BLaER1 treated with 17β-estradiol and CSF1 and Interleukin-3, amounts not matched to agents 10 nM and 100 nM (cell line): ENCODE measurements at regions not wholly inside any gene's neighbourhood (a gene's known extent, or its start where the extent isn't known, plus 50 kb on each side); places are given as distances from the start of the nearest gene placed in this dataset.

Experiments used
- H3K27ac ChIP-seq, 11 experiments: shearing (Covaris generic); formaldehyde crosslinking; 2 replicates each; pipeline ENCODE4 v1.8.1; 2022
- H3K27me3 ChIP-seq, 11 experiments: shearing (Covaris generic); formaldehyde crosslinking; 2 replicates each; pipeline ENCODE4 v1.8.1; 2022
- H3K36me3 ChIP-seq, 11 experiments: shearing (Covaris generic); formaldehyde crosslinking; 2 replicates each; pipeline ENCODE4 v1.8.1; 2022
- H3K4me1 ChIP-seq, 10 experiments: shearing (Covaris generic); formaldehyde crosslinking; 2 replicates each; pipeline ENCODE4 v1.8.1; 2022
- H3K4me2 ChIP-seq, 11 experiments: shearing (Covaris generic); formaldehyde crosslinking; 2 replicates each; pipeline ENCODE4 v1.8.1; 2022
- H3K4me3 ChIP-seq, 10 experiments: shearing (Covaris generic); formaldehyde crosslinking; 2 replicates each; pipeline ENCODE4 v1.8.1; 2022
- H3K9ac ChIP-seq, 11 experiments: shearing (Covaris generic); formaldehyde crosslinking; 2 replicates each; pipeline ENCODE4 v1.8.1; 2022
- H3K9me3 ChIP-seq, 11 experiments: shearing (Covaris generic); formaldehyde crosslinking; replicated peaks in 1 of 11; 2 replicates each; pipeline ENCODE4 v1.8.1; 2022
- H4K20me1 ChIP-seq, 11 experiments: shearing (Covaris generic); formaldehyde crosslinking; 2 replicates each; pipeline ENCODE4 v1.8.1; 2022
- Cebpa-rat ChIP-seq, 11 experiments: shearing (Covaris generic); IDR thresholded peaks; 2 replicates each; pipeline ENCODE4 v1.8.1; 2022

- no peaks in the 10 kb centered on the region for H3K36me3 ChIP-seq
- no peak for TF ChIP-seq Cebpa-rat (IDR thresholded peaks at IDR 0.05)
- H3K27ac ChIP-seq: no peak overlapping the region
- no peak overlapping the region for H3K4me3 ChIP-seq
- no peaks in the 10 kb centered on the region for H3K9me3 ChIP-seq
- no peak overlapping the region for H3K9ac ChIP-seq
- H4K20me1 ChIP-seq: no peaks in the 10 kb centered on the region
- H3K27me3 ChIP-seq: no peaks in the 10 kb centered on the region
- no peaks in the 10 kb centered on the region for H3K4me1 ChIP-seq
- H3K4me2 ChIP-seq: no peak overlapping the region; a peak in 1 of 22 replicates
Observed at GRCh38 chr4:13164783-13165331, 319.3 kb downstream of the RAB28 start.

DNA sequence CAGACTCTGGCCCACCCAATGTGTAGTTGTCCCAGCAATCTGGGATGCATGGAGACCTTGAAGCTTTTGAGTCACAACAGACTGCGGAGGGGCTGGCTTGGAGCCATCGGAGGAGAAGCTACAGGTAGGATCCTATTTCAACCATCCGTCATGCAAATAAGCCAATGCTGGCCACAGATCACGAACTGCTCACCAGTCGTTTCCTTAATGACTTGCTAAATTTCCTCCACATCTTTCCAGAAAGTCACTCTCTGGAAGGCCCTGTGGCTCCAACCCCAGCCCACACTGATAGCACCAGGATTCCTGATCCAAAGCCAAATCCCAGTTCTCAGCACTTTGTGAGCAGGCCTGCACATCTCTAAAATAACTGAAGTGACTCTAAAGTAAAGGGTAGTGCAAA is 321.3 kb downstream of the RAB28 start:
- Histone ChIP-seq H3K4me2 (no peak overlapping the region), H3K9me3 (no peaks in the 10 kb centered on the region), H3K9ac (no peak overlapping the region), H3K27ac (no peak overlapping the region), H3K4me3 (no peak overlapping the region), H3K27me3 (no peaks in the 10 kb centered on the region), H3K36me3 (no peaks in the 10 kb centered on the region), H4K20me1 (no peaks in the 10 kb centered on the region), H3K4me1 (no peaks in the 10 kb centered on the region)
- no peak for TF ChIP-seq Cebpa-rat (IDR thresholded peaks at IDR 0.05)

DNA sequence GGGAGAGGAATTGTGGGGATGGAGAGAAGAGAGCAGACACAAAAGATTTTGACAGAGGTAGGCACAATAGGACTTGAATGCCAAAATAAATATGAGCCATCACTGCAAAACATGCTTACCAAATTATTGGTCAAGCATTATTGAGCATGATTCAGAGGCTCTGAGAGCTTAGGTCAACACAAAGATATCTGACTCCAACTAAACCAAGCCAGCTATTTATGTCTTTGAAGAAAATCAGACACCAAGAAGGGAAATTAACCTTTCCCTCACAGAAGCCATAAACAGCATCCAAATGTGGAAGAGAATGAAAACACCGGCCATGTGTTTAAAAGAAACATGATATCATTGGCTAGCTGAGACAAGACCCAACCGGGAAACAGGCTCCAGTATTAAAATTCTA is 323.2 kb downstream of the RAB28 start:
- TF ChIP-seq Cebpa-rat (IDR thresholded peaks at IDR 0.05): no peak
- Histone ChIP-seq H3K4me2 (no peak overlapping the region), H3K4me3 (no peak overlapping the region)

GRCh38 chr4:13159041-13159620 is 325.0 kb downstream of the RAB28 start:
- Histone ChIP-seq H3K4me1 (no peaks in the 10 kb centered on the region), H3K4me3 (no peak overlapping the region), H3K4me2 (no peak overlapping the region), H3K9ac (no peak overlapping the region), H3K9me3 (no peaks in the 10 kb centered on the region), H3K27me3 (no peaks in the 10 kb centered on the region), H3K27ac (no peak overlapping the region), H3K36me3 (no peaks in the 10 kb centered on the region), H4K20me1 (no peaks in the 10 kb centered on the region)
- no peak for TF ChIP-seq Cebpa-rat (IDR thresholded peaks at IDR 0.05)

More for the DNA sequence above, 323.2 kb downstream of the RAB28 start:
- Histone ChIP-seq H3K9me3 (no peaks in the 10 kb centered on the region), H3K27me3 (no peaks in the 10 kb centered on the region), H3K36me3 (no peaks in the 10 kb centered on the region), H3K9ac (no peak overlapping the region), H4K20me1 (no peaks in the 10 kb centered on the region), H3K4me1 (no peaks in the 10 kb centered on the region), H3K27ac (no peak overlapping the region)

DNA sequence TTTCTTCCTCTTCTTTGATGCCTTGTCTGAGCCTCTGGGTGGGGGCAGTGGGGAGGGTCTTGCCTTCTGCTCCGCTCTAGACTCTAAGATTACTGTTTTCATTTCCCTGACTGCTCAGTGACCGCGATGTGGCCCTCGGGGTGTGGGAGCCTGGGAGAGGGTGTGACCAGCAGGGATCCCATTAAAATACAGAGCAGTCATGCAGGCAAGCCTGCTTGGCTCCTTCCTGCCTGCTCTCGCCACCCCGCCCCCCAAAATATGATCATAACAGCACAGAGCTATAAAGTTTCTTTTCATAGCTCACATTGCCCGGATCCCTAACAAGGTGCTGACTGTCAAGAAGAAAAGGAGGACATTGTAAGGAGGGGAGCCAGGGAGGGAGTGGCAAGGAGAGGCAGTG is 332.9 kb downstream of the RAB28 start:
- H3K9me3 ChIP-seq: peaks cover 0 to 7% (median 0%) of the 10 kb centered on the region in 11 experiments; a peak in 2 of 22 replicates
- no peaks in the 10 kb centered on the region for H3K36me3 ChIP-seq
- no peak overlapping the region for H3K4me3 ChIP-seq
- H3K9ac ChIP-seq: no peak overlapping the region
- no peak overlapping the region for H3K27ac ChIP-seq
- H3K4me1 ChIP-seq: no peaks in the 10 kb centered on the region
- no peak overlapping the region for H3K4me2 ChIP-seq
- no peak for TF ChIP-seq Cebpa-rat (IDR thresholded peaks at IDR 0.05)
- H3K27me3 ChIP-seq: no peaks in the 10 kb centered on the region
- no peaks in the 10 kb centered on the region for H4K20me1 ChIP-seq

- Histone ChIP-seq H3K4me3 (no peak overlapping the region), H3K36me3 (no peaks in the 10 kb centered on the region), H4K20me1 (no peaks in the 10 kb centered on the region), H3K9me3 (no peaks in the 10 kb centered on the region), H3K27me3 (no peaks in the 10 kb centered on the region), H3K9ac (no peak overlapping the region), H3K4me2 (no peak overlapping the region), H3K27ac (no peak overlapping the region), H3K4me1 (no peaks in the 10 kb centered on the region)
- no peak for TF ChIP-seq Cebpa-rat (IDR thresholded peaks at IDR 0.05)
Observed at GRCh38 chr4:13143222-13144070, 340.7 kb downstream of the RAB28 start.

DNA sequence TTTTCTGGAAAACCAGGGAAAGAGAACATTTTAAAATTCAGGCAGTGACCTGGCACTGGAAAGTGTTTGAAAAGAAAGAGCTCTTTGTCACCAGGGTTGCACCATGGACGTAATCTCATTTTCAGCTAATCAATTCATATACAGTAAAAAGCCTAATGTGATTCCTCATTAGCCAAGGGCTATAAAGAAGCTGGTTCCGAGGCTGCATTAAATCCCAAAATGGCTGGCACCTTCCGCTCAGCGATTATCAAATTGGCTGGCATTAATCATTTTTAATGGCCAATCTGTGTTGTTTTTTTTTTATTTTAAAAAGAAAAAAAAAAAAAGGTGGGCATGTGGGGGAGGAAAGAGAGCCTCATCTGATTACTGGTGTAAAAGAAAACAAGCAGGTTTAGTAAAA is 341.4 kb downstream of the RAB28 start:
- H3K4me1 ChIP-seq: no peaks in the 10 kb centered on the region
- H3K27ac ChIP-seq: no peak overlapping the region

DNA sequence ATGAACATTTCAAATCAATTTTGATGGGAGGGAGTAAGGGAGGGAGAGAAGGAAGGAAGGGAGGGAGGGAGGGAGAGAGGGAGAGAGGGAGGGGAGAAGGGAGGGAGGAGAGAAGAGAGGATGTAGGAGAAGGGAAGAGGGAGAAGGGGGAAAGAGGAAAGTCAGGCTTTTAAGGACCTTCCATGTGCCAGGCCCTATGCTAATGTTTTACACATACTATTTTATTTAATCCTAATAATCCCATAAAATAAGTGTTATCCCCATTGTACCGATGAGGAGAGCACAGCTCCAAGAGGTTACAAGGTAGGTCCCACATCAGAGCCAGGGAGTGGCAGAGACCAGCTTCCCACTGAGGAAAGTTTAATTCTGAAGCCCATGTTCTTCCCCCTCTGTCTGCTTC is 341.9 kb downstream of the RAB28 start:
- no peak for TF ChIP-seq Cebpa-rat (IDR thresholded peaks at IDR 0.05)
- Histone ChIP-seq H3K4me2 (no peak overlapping the region), H3K4me1 (no peaks in the 10 kb centered on the region), H3K9me3 (no peaks in the 10 kb centered on the region), H3K9ac (no peak overlapping the region), H3K27me3 (no peaks in the 10 kb centered on the region), H3K27ac (no peak overlapping the region), H3K4me3 (no peak overlapping the region), H4K20me1 (no peaks in the 10 kb centered on the region), H3K36me3 (no peaks in the 10 kb centered on the region)

More for the DNA sequence above, 341.4 kb downstream of the RAB28 start:
- H3K36me3 ChIP-seq: no peaks in the 10 kb centered on the region
- no peaks in the 10 kb centered on the region for H4K20me1 ChIP-seq
- H3K9me3 ChIP-seq: no peaks in the 10 kb centered on the region
- H3K27me3 ChIP-seq: no peaks in the 10 kb centered on the region
- H3K4me2 ChIP-seq: no peak overlapping the region
- H3K9ac ChIP-seq: no peak overlapping the region
- TF ChIP-seq Cebpa-rat (IDR thresholded peaks at IDR 0.05): no peak
- no peak overlapping the region for H3K4me3 ChIP-seq

GRCh38 chr4:13137390-13137789 is 346.8 kb downstream of the RAB28 start:
- H4K20me1 ChIP-seq: no peaks in the 10 kb centered on the region
- H3K27me3 ChIP-seq: no peaks in the 10 kb centered on the region
- no peak overlapping the region for H3K9ac ChIP-seq
- no peaks in the 10 kb centered on the region for H3K36me3 ChIP-seq
- no peak overlapping the region for H3K4me2 ChIP-seq
- no peaks in the 10 kb centered on the region for H3K4me1 ChIP-seq
- H3K4me3 ChIP-seq: no peak overlapping the region
- H3K9me3 ChIP-seq: peaks cover 0 to 7% (median 0%) of the 10 kb centered on the region in 11 experiments; a peak in 4 of 22 replicates
- TF ChIP-seq Cebpa-rat (IDR thresholded peaks at IDR 0.05): no peak
- H3K27ac ChIP-seq: no peak overlapping the region
